A549 (cell line): ENCODE measurements at regions not wholly inside any gene's neighbourhood (a gene's known extent, or its start where the extent isn't known, plus 50 kb on each side); places are given as distances from the start of the nearest gene placed in this dataset.

ENCODE experiments used
- ATAC-seq, 2 experiments: fragments of 200-7000 bp in 1 of 2; fragments of >200 bp in 1 of 2; cut with Nextera tagmentation in 1 of 2; cut with Tn5 transposase in 1 of 2; 3 replicates each; pipeline versions ENCODE4 v1.8.0 to v1.9.1; 2018 to 2020; ENCODE audit warnings: mild to moderate bottlenecking in 1 of 2, moderate library complexity in 1 of 2
- CTCF ChIA-PET: fragments of 300-600 bp; sonication (Branson Sonifier 250); formaldehyde crosslinking; extraction: SDS; loops from one replicate; lab custom pipeline; 2021; ENCODE audit warnings: antibody characterized with exemption, inconsistent platforms; lab: Yijun Ruan, JAX
- POLR2A ChIA-PET: fragments of 350-600 bp; formaldehyde crosslinking; extraction: SDS; loops from one replicate; lab custom pipeline; 2021; ENCODE audit warnings: antibody characterized with exemption, inconsistent platforms; lab: Yijun Ruan, JAX
- DNase-seq, 2 experiments: peaks; one replicate each; pipeline versions ENCODE4 v3.0.0 to v3.0.0-alpha.2; 2011 to 2016; ENCODE audit warnings: low read depth in 1 of 2, low spot score in 1 of 2
- FAIRE-seq: peaks from 2 replicates; lab custom pipeline; 2011; peaks lifted over from hg19 to GRCh38; lab: Jason Lieb, UNC
- H3K27ac ChIP-seq, 2 experiments: fragments of >200 bp; sonication (Bioruptor Twin); formaldehyde crosslinking; 3 replicates each; pipeline ENCODE4 v1.5.1; 2016 to 2017
- H3K4me1 ChIP-seq: fragments of >200 bp; sonication (Bioruptor Twin); formaldehyde crosslinking; 3 replicates; pipeline ENCODE4 v1.6.1; 2016
- H3K4me2 ChIP-seq: fragments of >200 bp; sonication (Bioruptor Twin); formaldehyde crosslinking; 3 replicates; pipeline ENCODE4 v1.6.1; 2016
- H3K4me3 ChIP-seq: fragments of >200 bp; sonication (Bioruptor Twin); formaldehyde crosslinking; 3 replicates; pipeline ENCODE4 v1.5.1; 2016
- H3K9me3 ChIP-seq: fragments of >200 bp; sonication (Bioruptor Twin); formaldehyde crosslinking; 3 replicates; pipeline ENCODE4 v1.6.1; 2016
- BCL3 ChIP-seq: fragments of >200 bp; sonication (Bioruptor Twin); formaldehyde crosslinking; IDR thresholded peaks from 3 replicates; pipeline ENCODE4 v1.6.1; 2016
- CBX8 ChIP-seq: fragments of 200-600 bp; sonication (generic); IDR thresholded peaks from 2 replicates; pipeline ENCODE4 v1.6.1; 2016
- CEBPB ChIP-seq, 2 experiments: fragments of >200 bp in 1 of 2; sonication (Bioruptor Twin) in 1 of 2; formaldehyde crosslinking in 1 of 2; IDR thresholded peaks; 2 replicates each; pipeline ENCODE4 v1.6.1; 2012 to 2016
- CTCF ChIP-seq: fragments of >200 bp; sonication (Bioruptor Twin); formaldehyde crosslinking; IDR thresholded peaks from 3 replicates; pipeline ENCODE4 v1.5.1; 2016
- EHF ChIP-seq: fragments of 250-450 bp; sonication (Bioruptor Pico); IDR thresholded peaks from 2 replicates; pipeline ENCODE4 v1.5.0; 2020; ENCODE audit warnings: mild to moderate bottlenecking
- EHMT2 ChIP-seq: fragments of 200-600 bp; sonication (generic); IDR thresholded peaks from 2 replicates; pipeline ENCODE4 v1.6.1; 2016; ENCODE audit warnings: antibody characterized with exemption, low read depth, mild to moderate bottlenecking, moderate library complexity
- ELK1 ChIP-seq: fragments of 150-350 bp; IDR thresholded peaks from 2 replicates; pipeline ENCODE4 v1.6.1; 2014; ENCODE audit warnings: low read depth, mild to moderate bottlenecking, low read length
- EP300 ChIP-seq, 2 experiments: fragments of >200 bp; sonication (Bioruptor Twin); formaldehyde crosslinking; IDR thresholded peaks; 2 replicates in 1 of 2; 3 replicates in 1 of 2; pipeline ENCODE4 v1.6.1; 2016 to 2017
- FOXS1 ChIP-seq: fragments of 250-450 bp; sonication (Bioruptor Pico); IDR thresholded peaks from 2 replicates; pipeline ENCODE4 v1.5.0; 2020; ENCODE audit warnings: mild to moderate bottlenecking, moderate library complexity
- HOXB13 ChIP-seq: fragments of 250-450 bp; sonication (Bioruptor Pico); IDR thresholded peaks from 2 replicates; pipeline ENCODE4 v1.5.0; 2020; ENCODE audit warnings: low read depth, mild to moderate bottlenecking, moderate library complexity
- JUNB ChIP-seq: fragments of >200 bp; sonication (Bioruptor Twin); formaldehyde crosslinking; IDR thresholded peaks from 2 replicates; pipeline ENCODE4 v1.6.1; 2016
- MAX ChIP-seq: IDR thresholded peaks from 2 replicates; pipeline ENCODE4 v1.6.1; 2012
- MAZ ChIP-seq: fragments of 150-350 bp; IDR thresholded peaks from 2 replicates; pipeline ENCODE4 v1.6.1; 2014; ENCODE audit warnings: antibody characterized with exemption, low read depth, low read length, borderline replicate concordance
- PHF8 ChIP-seq: fragments of 200-600 bp; sonication (generic); IDR thresholded peaks from 2 replicates; pipeline ENCODE4 v1.6.1; 2016; ENCODE audit warnings: low read depth, mild to moderate bottlenecking, antibody characterized with exemption, moderate library complexity, borderline replicate concordance
- POLR2A ChIP-seq: IDR thresholded peaks from 2 replicates; pipeline ENCODE4 v1.6.1; 2012; ENCODE audit warnings: mild to moderate bottlenecking, low read length
- POLR2AphosphoS2 ChIP-seq: conservative IDR thresholded peaks from 2 replicates; pipeline ENCODE4 v1.6.1; 2012; ENCODE audit warnings: low read length, improper control_type of control experiment, inconsistent platforms
- RARB ChIP-seq: fragments of 250-450 bp; sonication (Bioruptor Pico); IDR thresholded peaks from 2 replicates; pipeline ENCODE4 v1.8.0; 2021; ENCODE audit warnings: mild to moderate bottlenecking, moderate library complexity
- RFX5 ChIP-seq: fragments of 450-650 bp; IDR thresholded peaks from 2 replicates; pipeline ENCODE4 v1.7.1; 2014; ENCODE audit warnings: antibody characterized with exemption, mild to moderate bottlenecking, moderate library complexity
- RNF2 ChIP-seq: fragments of 200-600 bp; sonication (generic); IDR thresholded peaks from 2 replicates; pipeline ENCODE4 v1.6.1; 2016; ENCODE audit warnings: low read depth, mild to moderate bottlenecking, antibody characterized with exemption, moderate library complexity, borderline replicate concordance
- TP53 ChIP-seq: fragments of 250-450 bp; sonication (Bioruptor Pico); IDR thresholded peaks from 2 replicates; pipeline ENCODE4 v1.5.0; 2021; ENCODE audit warnings: mild to moderate bottlenecking, moderate library complexity
- USF2 ChIP-seq: fragments of 450-650 bp; IDR thresholded peaks from 2 replicates; pipeline ENCODE4 v1.6.1; 2014; ENCODE audit warnings: antibody characterized with exemption
- ZC3H11A ChIP-seq: fragments of 450-650 bp; IDR thresholded peaks from 2 replicates; pipeline ENCODE4 v1.6.1; 2014; ENCODE audit warnings: antibody characterized with exemption, mild to moderate bottlenecking
- ZFP36 ChIP-seq: fragments of 450-650 bp; IDR thresholded peaks from 2 replicates; pipeline ENCODE4 v1.6.1; 2014; ENCODE audit warnings: borderline replicate concordance; ENCODE audit not compliant: partially characterized antibody
- WGBS: methylation state at CpG from one replicate; pipeline ENCODE4 v1.1.6; 2017; ENCODE audit errors: missing lambda C conversion rate; 5-methylcytosine and 5-hydroxymethylcytosine counted together
- TF ChIP-seq, protein P1 (sequence below): IDR thresholded peaks from 2 replicates; pipeline ENCODE4 v1.6.1; 2012; ENCODE audit warnings: low read depth, borderline replicate concordance
- TF ChIP-seq, protein P2 (sequence below): fragments of 200-600 bp; sonication (generic); IDR thresholded peaks from 2 replicates; pipeline ENCODE4 v1.6.1; 2016; ENCODE audit warnings: antibody characterized with exemption, mild to moderate bottlenecking, moderate library complexity

DNA sequence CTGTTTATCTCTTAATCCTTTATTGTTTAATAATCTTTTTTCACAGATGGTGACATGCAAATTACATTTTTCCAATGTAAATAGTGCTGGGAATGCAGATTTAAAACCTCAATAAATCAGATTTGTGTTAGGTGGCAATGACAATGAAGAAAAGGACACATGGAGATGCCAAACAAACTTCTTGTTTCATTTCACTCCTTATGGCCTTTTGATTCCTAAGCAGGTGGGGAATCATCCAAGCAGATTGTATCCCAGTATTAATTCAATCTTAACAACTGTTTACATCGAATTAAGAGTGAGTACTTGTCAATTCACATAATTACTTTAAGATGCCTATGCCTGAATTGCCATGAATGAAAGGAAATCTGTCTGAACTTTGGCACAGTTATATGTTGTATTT, 98.9 kb upstream of the RGS18 start (continued):
- TF ChIP-seq PHF8: no peak
- no peak for TF ChIP-seq POLR2AphosphoS2
- no peak for TF ChIP-seq CTCF
- no peak for TF ChIP-seq RARB
- no peak for TF ChIP-seq EHMT2
- no peak for TF ChIP-seq EHF (CRISPR knock-in tag)
- no peak for TF ChIP-seq ZC3H11A

- ChIA-PET CTCF (no interaction called here), POLR2A (no interaction called here)
- H3K4me2 ChIP-seq: no peak overlapping the region
- WGBS: 23% methylated on average over 2 of the region's 2 CpGs
- FAIRE-seq (no peak), ATAC-seq (no peak), DNase-seq (no peak)
- no peaks in the 10 kb centered on the region for H3K4me1 ChIP-seq
- TF ChIP-seq FOXS1 (CRISPR knock-in tag) (no peak), CEBPB (IDR thresholded peaks at IDR 0.05) (no peak)
- H3K9me3 ChIP-seq: no peaks in the 10 kb centered on the region
- no peak overlapping the region for H3K27ac ChIP-seq
- no peak overlapping the region for H3K4me3 ChIP-seq
Measured at GRCh38 chr1:192061556-192061955, 96.7 kb upstream of the RGS18 start.

- ATAC-seq (no peak), DNase-seq (no peak), FAIRE-seq (no peak)
- WGBS: 58% methylated on average over 3 of the region's 3 CpGs
- Histone ChIP-seq H3K4me3 (no peak overlapping the region), H3K9me3 (no peaks in the 10 kb centered on the region), H3K4me2 (no peak overlapping the region), H3K27ac (no peak overlapping the region), H3K4me1 (no peaks in the 10 kb centered on the region)
- TF ChIP-seq, protein P1, sequence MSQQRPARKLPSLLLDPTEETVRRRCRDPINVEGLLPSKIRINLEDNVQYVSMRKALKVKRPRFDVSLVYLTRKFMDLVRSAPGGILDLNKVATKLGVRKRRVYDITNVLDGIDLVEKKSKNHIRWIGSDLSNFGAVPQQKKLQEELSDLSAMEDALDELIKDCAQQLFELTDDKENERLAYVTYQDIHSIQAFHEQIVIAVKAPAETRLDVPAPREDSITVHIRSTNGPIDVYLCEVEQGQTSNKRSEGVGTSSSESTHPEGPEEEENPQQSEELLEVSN: no peak
- no peak for TF ChIP-seq BCL3
- TF ChIP-seq CBX8: no peak
- TF ChIP-seq EHMT2: no peak
- no peak for TF ChIP-seq EP300 (IDR thresholded peaks at IDR 0.05)
- no peak for TF ChIP-seq RFX5
- TF ChIP-seq POLR2A: no peak
- POLR2A ChIA-PET: no interaction called here
- CTCF ChIA-PET: no interaction called here
Measured at GRCh38 chr1:192065087-192065486, 93.2 kb upstream of the RGS18 start.

DNA sequence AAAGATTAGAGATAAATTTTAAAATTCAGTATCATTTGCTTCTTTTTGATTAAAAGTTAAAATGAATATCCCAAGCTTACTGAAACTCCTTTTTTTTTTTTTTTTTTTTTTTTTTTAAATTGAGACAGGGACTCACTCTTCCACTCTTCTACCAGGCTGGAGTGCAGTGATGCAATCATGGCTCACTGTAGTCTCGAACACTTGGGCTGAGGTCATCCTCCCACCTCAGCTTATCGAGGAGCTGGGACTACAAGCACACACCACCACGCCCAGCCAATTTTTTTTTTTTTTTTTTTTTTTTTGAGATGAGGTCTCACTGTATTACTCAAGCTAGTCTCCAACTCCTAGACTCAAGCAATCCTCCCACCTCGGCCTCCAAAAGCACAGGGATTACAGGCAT, 92.1 kb upstream of the RGS18 start:
- no peak overlapping the region for H3K4me3 ChIP-seq
- ChIA-PET CTCF (interaction anchor here (0.6 to 0.7 kb wide), 2 partner anchors 335 to 372 kb away, joined by 3 read pairs; no protein-coding TSS in a partner anchor), POLR2A (no interaction called here)
- H3K27ac ChIP-seq: no peak overlapping the region
- H3K4me2 ChIP-seq: no peak overlapping the region
- ATAC-seq: no peak
- H3K9me3 ChIP-seq: no peaks in the 10 kb centered on the region
- no peak for FAIRE-seq
- H3K4me1 ChIP-seq: no peaks in the 10 kb centered on the region
- 28% methylated on average over 4 of the region's 4 CpGs for WGBS
- DNase-seq: no peak
- TF ChIP-seq, protein P2, sequence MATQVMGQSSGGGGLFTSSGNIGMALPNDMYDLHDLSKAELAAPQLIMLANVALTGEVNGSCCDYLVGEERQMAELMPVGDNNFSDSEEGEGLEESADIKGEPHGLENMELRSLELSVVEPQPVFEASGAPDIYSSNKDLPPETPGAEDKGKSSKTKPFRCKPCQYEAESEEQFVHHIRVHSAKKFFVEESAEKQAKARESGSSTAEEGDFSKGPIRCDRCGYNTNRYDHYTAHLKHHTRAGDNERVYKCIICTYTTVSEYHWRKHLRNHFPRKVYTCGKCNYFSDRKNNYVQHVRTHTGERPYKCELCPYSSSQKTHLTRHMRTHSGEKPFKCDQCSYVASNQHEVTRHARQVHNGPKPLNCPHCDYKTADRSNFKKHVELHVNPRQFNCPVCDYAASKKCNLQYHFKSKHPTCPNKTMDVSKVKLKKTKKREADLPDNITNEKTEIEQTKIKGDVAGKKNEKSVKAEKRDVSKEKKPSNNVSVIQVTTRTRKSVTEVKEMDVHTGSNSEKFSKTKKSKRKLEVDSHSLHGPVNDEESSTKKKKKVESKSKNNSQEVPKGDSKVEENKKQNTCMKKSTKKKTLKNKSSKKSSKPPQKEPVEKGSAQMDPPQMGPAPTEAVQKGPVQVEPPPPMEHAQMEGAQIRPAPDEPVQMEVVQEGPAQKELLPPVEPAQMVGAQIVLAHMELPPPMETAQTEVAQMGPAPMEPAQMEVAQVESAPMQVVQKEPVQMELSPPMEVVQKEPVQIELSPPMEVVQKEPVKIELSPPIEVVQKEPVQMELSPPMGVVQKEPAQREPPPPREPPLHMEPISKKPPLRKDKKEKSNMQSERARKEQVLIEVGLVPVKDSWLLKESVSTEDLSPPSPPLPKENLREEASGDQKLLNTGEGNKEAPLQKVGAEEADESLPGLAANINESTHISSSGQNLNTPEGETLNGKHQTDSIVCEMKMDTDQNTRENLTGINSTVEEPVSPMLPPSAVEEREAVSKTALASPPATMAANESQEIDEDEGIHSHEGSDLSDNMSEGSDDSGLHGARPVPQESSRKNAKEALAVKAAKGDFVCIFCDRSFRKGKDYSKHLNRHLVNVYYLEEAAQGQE: no peak
- TF ChIP-seq JUNB (no peak), ZFP36 (no peak), RNF2 (no peak), MAZ (no peak), USF2 (no peak), MAX (no peak), HOXB13 (no peak), ELK1 (no peak), TP53 (CRISPR knock-in tag) (no peak), EP300 (IDR thresholded peaks at IDR 0.05) (no peak)
